ENCODE measurements at regions not wholly inside any gene's neighbourhood (a gene's known extent, or its start where the extent isn't known, plus 50 kb on each side); places are given as distances from the start of the nearest gene placed in this dataset.

DNA sequence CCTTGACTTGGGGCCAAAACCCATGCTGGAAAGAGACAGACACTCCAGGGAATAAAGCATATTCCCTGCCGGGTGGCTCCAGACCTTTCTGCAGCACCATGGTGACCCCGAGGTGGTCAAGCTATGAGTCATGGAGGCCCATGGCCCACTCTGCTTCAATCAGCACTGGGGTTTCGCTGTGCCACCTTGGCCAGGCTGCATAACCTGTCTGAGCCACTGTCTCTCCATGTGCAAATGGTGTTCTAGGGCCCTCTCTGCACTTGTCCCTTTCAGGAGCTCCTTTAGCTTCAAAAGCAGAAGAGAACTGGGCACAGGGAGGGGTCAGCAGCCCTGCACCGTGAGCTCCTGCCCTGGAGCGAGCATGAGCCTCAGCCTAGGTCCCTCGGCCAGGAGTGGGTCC is 410.1 kb downstream of the SHANK2 start:
- TF ChIP-seq, protein P1, sequence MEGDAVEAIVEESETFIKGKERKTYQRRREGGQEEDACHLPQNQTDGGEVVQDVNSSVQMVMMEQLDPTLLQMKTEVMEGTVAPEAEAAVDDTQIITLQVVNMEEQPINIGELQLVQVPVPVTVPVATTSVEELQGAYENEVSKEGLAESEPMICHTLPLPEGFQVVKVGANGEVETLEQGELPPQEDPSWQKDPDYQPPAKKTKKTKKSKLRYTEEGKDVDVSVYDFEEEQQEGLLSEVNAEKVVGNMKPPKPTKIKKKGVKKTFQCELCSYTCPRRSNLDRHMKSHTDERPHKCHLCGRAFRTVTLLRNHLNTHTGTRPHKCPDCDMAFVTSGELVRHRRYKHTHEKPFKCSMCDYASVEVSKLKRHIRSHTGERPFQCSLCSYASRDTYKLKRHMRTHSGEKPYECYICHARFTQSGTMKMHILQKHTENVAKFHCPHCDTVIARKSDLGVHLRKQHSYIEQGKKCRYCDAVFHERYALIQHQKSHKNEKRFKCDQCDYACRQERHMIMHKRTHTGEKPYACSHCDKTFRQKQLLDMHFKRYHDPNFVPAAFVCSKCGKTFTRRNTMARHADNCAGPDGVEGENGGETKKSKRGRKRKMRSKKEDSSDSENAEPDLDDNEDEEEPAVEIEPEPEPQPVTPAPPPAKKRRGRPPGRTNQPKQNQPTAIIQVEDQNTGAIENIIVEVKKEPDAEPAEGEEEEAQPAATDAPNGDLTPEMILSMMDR (IDR thresholded peaks at IDR 0.05; ENCODE audit: insufficient read depth, low read depth, low read length, missing control alignments) = no peak
- H3K4me3 ChIP-seq (ENCODE audit: low read length) = no peak overlapping the region
- no peak for DNase-seq (ENCODE audit: low read depth)

DNA sequence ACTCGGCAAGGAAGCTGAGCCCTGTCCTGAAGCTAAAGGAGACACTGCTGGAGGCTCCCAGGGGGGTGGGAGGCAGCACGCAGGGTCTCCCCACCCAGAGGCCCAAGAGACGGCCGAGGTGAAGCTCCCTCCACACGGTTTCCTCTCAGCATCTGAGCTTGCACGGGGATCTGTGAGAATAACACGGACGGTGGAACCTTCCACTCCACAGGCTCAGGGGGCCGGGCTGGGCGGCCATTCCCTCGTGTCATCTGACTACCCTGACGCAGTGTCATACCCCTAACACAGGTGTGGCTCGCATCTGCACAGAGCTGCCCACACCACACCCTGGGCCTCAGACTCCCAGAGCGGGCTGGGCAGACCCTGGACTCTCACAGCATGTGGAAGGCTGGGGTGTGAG is 409.7 kb downstream of the SHANK2 start:
- no peak for DNase-seq (ENCODE audit: low read depth)
- no peak overlapping the region for H3K4me3 ChIP-seq (ENCODE audit: low read length)
- TF ChIP-seq, protein P1 (IDR thresholded peaks at IDR 0.05; ENCODE audit: insufficient read depth, low read depth, low read length, missing control alignments) = no peak

DNA sequence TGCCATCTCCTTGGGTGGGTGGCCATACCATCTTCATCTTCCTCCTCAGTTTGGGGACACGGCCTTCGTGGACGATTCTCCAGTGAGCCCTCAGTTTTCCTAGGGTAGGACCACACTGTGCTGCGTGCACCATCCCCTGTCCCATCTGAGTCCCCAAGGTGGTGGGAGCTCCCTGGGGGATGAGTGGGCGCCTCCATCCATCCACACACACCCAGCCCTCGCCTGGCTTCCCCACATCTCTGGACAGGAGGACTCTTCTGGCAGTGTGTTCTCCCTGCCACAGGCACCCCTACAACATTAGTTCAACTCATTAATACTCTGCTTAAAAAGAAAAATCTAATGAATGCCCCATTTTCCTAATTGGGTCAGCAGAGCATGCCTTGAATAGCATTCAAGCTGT is 408.5 kb downstream of the SHANK2 start:
- TF ChIP-seq, protein P1 (IDR thresholded peaks at IDR 0.05; ENCODE audit: insufficient read depth, low read depth, low read length, missing control alignments) = no peak
- no peak overlapping the region for H3K4me3 ChIP-seq (ENCODE audit: low read length)
- DNase-seq (ENCODE audit: low read depth) = no peak

DNA sequence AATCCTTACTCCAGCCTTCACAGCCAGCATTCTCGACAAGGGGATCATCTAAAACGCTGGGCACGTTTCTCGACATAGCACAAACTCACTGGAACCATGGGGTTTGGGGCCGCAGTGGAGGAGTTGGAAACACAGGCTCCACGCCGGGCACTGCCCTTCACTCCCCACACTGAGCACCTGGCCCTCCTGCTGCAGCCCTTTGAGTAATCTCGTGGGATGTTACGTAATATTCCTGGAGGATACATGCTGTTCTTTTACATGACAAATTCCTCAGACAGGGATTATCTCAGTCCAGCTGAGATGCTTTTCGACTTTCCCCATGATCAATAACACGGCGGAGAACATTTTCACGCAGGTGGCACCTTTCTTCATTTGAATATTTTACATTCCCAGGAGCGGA is 408.0 kb downstream of the SHANK2 start:
- no peak overlapping the region for H3K4me3 ChIP-seq (ENCODE audit: low read length)
- DNase-seq (ENCODE audit: low read depth) = peak; percentile 4
- TF ChIP-seq, protein P1 (IDR thresholded peaks at IDR 0.05; ENCODE audit: insufficient read depth, low read depth, low read length, missing control alignments) = no peak

DNA sequence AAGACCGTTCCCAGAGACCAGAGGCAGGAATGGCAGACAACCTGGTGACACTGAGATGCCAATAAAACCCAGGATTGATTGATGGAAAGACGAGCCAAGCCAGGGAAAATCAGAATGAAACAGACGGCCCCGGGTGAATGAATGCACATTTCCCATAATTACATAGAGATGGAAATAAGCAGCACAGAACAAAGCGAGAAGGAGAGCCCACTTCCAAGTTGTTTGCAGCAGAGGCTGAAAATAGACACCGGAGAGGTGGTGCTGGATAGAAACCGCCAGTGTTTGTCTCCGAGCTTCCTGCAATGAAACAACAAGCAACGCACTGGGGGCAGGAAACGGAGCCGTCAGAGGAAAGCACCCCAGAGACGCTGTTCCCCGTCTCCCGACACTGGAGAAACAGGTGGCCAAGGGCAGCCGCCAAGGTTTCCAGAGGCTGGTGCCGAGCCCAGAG is 406.8 kb downstream of the SHANK2 start:
- no peak for DNase-seq (ENCODE audit: low read depth)
- TF ChIP-seq, protein P1 (IDR thresholded peaks at IDR 0.05; ENCODE audit: insufficient read depth, low read depth, low read length, missing control alignments) = no peak
- H3K4me3 ChIP-seq (ENCODE audit: low read length) = no peak overlapping the region

DNA sequence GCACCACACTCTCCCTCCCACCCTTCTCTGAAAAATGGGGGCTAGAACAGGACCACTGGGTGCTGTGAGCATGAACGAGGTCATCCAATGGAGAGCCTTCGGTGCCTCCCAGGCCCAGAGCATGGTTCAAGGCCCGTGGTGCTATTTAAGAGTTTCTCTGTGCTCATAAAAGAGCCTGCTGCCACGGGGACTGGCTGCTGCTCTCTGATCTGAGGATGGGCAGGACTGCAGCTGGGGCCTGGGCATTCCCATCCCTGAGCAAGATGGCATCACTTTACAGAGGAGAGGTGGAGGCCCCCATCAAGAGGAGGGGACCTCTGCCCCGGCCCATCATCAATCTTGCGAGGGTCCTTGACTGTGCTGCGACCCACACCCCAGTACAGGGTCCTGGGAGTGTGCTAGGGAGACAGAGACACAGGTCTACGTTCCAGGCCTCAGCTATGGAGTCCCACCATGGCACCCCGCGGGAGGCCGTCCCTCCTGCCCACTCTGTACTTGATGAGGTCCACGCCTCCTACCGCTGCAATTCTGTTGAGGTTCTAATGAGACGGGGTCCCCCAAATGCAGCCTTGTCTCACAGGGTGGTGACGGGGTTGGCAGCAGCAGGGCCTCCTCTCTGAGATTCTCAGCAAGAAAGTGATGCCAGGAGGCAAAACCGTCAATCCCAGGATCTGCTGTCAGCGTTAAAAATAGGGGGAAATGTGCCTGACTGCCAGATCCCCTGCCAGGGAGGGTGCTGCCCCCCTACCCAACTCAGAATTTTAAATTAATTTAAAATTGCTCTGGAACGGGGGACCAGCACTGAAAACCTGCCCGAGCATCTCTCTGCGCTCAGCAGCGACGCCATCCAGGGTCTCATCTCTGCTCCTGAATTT is 405.4 kb downstream of the SHANK2 start:
- DNase-seq (ENCODE audit: low read depth) = no peak
- TF ChIP-seq, protein P1 (IDR thresholded peaks at IDR 0.05; ENCODE audit: insufficient read depth, low read depth, low read length, missing control alignments) = no peak
- H3K4me3 ChIP-seq (ENCODE audit: low read length) = no peak overlapping the region

All from epithelial cell of esophagus (primary cell).